Ureter (tissue), 1 donor: ENCODE measurements at regions not wholly inside any gene's neighbourhood (a gene's known extent, or its start where the extent isn't known, plus 50 kb on each side); places are given as distances from the start of the nearest gene placed in this dataset.
"Not testable (repeated sequence)": the region's sequence is repeated elsewhere in the genome, so short reads cannot be mapped to it uniquely, and the experiment has no call there.

Experiments used
- DNase-seq: peaks from one replicate; pipeline ENCODE4 v3.0.0-alpha.2; 2020; ENCODE audit warnings: low spot score
- donor health status: DM: yes; HTN: yes; CAD: no.

GRCh38 chr14:105888784-105889665 lies 362.6 kb downstream of the TMEM121 start:
- no peak for DNase-seq

- DNase-seq, result no peak
Observed at GRCh38 chr14:105889666-105890473, 363.5 kb downstream of the TMEM121 start.

- DNase-seq, result no peak
Observed at GRCh38 chr14:105890474-105891220, 364.3 kb downstream of the TMEM121 start.

GRCh38 chr14:105891221-105891602 lies 364.8 kb downstream of the TMEM121 start:
- DNase-seq, result no peak

- DNase-seq, result no peak
Observed at GRCh38 chr14:105891631-105892452, 365.5 kb downstream of the TMEM121 start.

- not testable (repeated sequence) for DNase-seq
Observed at GRCh38 chr14:105892453-105893441, 366.4 kb downstream of the TMEM121 start.

GRCh38 chr14:105893686-105894085 lies 367.3 kb downstream of the TMEM121 start:
- DNase-seq, result not testable (repeated sequence)

GRCh38 chr14:105894125-105894977 lies 368.0 kb downstream of the TMEM121 start:
- no peak for DNase-seq

GRCh38 chr14:105894978-105895881 lies 368.8 kb downstream of the TMEM121 start:
- no peak for DNase-seq

GRCh38 chr14:105896206-105896605 lies 369.8 kb downstream of the TMEM121 start:
- DNase-seq, result not testable (repeated sequence)

GRCh38 chr14:105896961-105897724 lies 370.8 kb downstream of the TMEM121 start:
- not testable (repeated sequence) for DNase-seq

- no peak for DNase-seq
Observed at GRCh38 chr14:105897725-105898113, 371.3 kb downstream of the TMEM121 start.

- DNase-seq, result no peak
Observed at GRCh38 chr14:105898482-105899010, 372.2 kb downstream of the TMEM121 start.

GRCh38 chr14:105899071-105899641 lies 372.8 kb downstream of the TMEM121 start:
- no peak for DNase-seq

- no peak for DNase-seq
Observed at GRCh38 chr14:105899657-105900397, 373.4 kb downstream of the TMEM121 start.
